22Rv1 (cell line): ENCODE measurements at regions not wholly inside any gene's neighbourhood (a gene's known extent, or its start where the extent isn't known, plus 50 kb on each side); places are given as distances from the start of the nearest gene placed in this dataset.

Experiments
- CTCF ChIP-seq: fragments of 450-650 bp; IDR thresholded peaks from 2 replicates; pipeline ENCODE4 v1.5.1; 2017; ENCODE audit warnings: mild to moderate bottlenecking
- ZFX ChIP-seq: fragments of 450-650 bp; IDR thresholded peaks from 2 replicates; pipeline ENCODE4 v1.6.1; 2017; ENCODE audit warnings: antibody characterized with exemption, borderline replicate concordance

DNA sequence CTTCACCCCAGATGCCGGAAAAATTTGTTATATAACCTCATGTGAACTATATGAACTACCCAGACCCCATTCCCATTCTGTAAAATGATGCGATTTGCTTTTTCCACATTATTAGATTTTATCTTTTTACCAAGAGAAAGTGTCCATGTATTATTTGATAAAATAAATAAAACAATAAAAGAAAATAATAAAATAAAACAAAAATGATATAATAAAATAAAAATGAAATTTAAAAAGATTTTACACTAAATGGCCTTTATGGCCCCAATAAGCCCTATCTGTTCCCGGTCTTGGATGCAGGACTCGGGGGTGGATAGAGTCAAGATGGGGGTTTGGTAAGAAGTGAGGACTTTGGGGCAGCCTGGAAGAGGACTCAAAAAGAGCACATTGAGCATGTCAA, 357.2 kb downstream of the MATN1 start:
- TF ChIP-seq CTCF (no peak), ZFX (no peak)
